Loucy (cell line): ENCODE measurements at regions not wholly inside any gene's neighbourhood (a gene's known extent, or its start where the extent isn't known, plus 50 kb on each side); places are given as distances from the start of the nearest gene placed in this dataset.

Source experiments
- EZH2phosphoT487 ChIP-seq: fragments of 200-600 bp; IDR thresholded peaks from 2 replicates; pipeline ENCODE4 v1.6.1; 2018; ENCODE audit warnings: antibody characterized with exemption, mild to moderate bottlenecking, moderate library complexity, borderline replicate concordance
- TF ChIP-seq, protein P1 (sequence below): fragments of 200-600 bp; sonication (generic); conservative IDR thresholded peaks from 2 replicates; pipeline ENCODE4 v1.5.1; 2014; ENCODE audit warnings: mild to moderate bottlenecking, antibody characterized with exemption, low read length

- TF ChIP-seq, protein P1, sequence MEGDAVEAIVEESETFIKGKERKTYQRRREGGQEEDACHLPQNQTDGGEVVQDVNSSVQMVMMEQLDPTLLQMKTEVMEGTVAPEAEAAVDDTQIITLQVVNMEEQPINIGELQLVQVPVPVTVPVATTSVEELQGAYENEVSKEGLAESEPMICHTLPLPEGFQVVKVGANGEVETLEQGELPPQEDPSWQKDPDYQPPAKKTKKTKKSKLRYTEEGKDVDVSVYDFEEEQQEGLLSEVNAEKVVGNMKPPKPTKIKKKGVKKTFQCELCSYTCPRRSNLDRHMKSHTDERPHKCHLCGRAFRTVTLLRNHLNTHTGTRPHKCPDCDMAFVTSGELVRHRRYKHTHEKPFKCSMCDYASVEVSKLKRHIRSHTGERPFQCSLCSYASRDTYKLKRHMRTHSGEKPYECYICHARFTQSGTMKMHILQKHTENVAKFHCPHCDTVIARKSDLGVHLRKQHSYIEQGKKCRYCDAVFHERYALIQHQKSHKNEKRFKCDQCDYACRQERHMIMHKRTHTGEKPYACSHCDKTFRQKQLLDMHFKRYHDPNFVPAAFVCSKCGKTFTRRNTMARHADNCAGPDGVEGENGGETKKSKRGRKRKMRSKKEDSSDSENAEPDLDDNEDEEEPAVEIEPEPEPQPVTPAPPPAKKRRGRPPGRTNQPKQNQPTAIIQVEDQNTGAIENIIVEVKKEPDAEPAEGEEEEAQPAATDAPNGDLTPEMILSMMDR = no peak
- TF ChIP-seq EZH2phosphoT487 = no peak
Measured at GRCh38 chr17:49918591-49918990, 50.4 kb upstream of the DLX4 start.
